Naive thymus-derived CD8-positive, alpha-beta T cell (primary cell): ENCODE measurements at regions not wholly inside any gene's neighbourhood (a gene's known extent, or its start where the extent isn't known, plus 50 kb on each side); places are given as distances from the start of the nearest gene placed in this dataset.
"Not testable (repeated sequence)": the region's sequence is repeated elsewhere in the genome, so short reads cannot be mapped to it uniquely, and the experiment has no call there.

ENCODE experiments used
- ATAC-seq, 2 donors: fragments of 150-1000 bp; cut with Tn5 transposase in 1 of 2; sonication (Bioruptor Pico), chemical (Tn5 transposase) in 1 of 2; 1 replicate in 1 of 2; 2 replicates in 1 of 2; pipeline ENCODE4 v1.10.0; 2021; ENCODE audit warnings: mild to moderate bottlenecking in 2 of 2, moderate library complexity in 2 of 2
- POLR2A ChIA-PET: fragments of 350-600 bp; sonication (Branson Sonifier 250); formaldehyde crosslinking; loops from one replicate; lab custom pipeline; 2021; ENCODE audit warnings: antibody characterized with exemption; lab: Charles Lee
- DNase-seq, 10 donors: peaks; one replicate each; pipeline versions ENCODE4 v3.0.0 to v3.0.0-alpha.2; 2020 to 2022
- H3K27ac Mint-ChIP-seq, 10 donors: one replicate each; pipeline ENCODE4 v1.8.0; 2020 to 2022; ENCODE audit warnings: mild to moderate bottlenecking in 10 of 10, mixed read lengths in 10 of 10, moderate library complexity in 4 of 10, inconsistent platforms in 1 of 10
- H3K27me3 Mint-ChIP-seq, 5 donors: one replicate each; pipeline ENCODE4 v1.8.0; 2021 to 2022; ENCODE audit warnings: mixed read lengths in 5 of 5
- H3K36me3 Mint-ChIP-seq, 3 donors: one replicate each; pipeline ENCODE4 v1.8.0; 2020 to 2022; ENCODE audit warnings: mixed read lengths in 3 of 3, mild to moderate bottlenecking in 2 of 3, inconsistent platforms in 1 of 3
- H3K4me1 Mint-ChIP-seq, 4 donors: one replicate each; pipeline ENCODE4 v1.8.0; 2021 to 2022; ENCODE audit warnings: mixed read lengths in 4 of 4
- H3K4me3 Mint-ChIP-seq, 10 donors: one replicate each; pipeline ENCODE4 v1.8.0; 2020 to 2022; ENCODE audit warnings: mild to moderate bottlenecking in 10 of 10, mixed read lengths in 10 of 10, moderate library complexity in 6 of 10, inconsistent platforms in 1 of 10
- H3K9me3 Mint-ChIP-seq, 9 donors: one replicate each; pipeline ENCODE4 v1.8.0; 2020 to 2022; ENCODE audit warnings: mixed read lengths in 9 of 9, mild to moderate bottlenecking in 3 of 9, inconsistent platforms in 1 of 9, moderate library complexity in 1 of 9

DNA sequence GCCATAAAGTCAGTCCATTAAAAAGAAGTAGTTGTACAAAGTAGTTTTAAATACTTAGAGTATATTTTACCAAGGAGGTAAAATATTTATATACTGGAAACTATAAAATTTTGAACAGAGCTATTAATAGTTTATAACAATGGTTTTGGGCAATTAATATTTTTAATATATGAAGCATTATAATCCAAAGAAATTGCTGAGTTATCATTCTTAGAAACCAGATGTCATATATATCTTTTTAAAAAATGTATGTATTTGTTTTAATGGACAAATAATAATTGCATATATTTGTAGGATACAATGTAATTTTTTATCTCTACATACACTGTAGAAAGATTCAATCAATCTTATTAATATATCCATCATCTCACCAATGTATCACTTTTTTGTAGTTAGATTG is 207.8 kb downstream of the CXXC4 start:
- Mint-ChIP-seq H3K36me3 (no peaks in the 10 kb centered on the region), H3K4me3 (no peak overlapping the region), H3K27ac (no peak overlapping the region), H3K4me1 (no peaks in the 10 kb centered on the region), H3K27me3 (no peaks in the 10 kb centered on the region), H3K9me3 (peaks cover 0 to 25% (median 3%) of the 10 kb centered on the region in 9 donors)
- POLR2A ChIA-PET, result no interaction called here
- DNase-seq (no peak), ATAC-seq (no peak)

GRCh38 chr4:104283303-104283702 is 211.4 kb downstream of the CXXC4 start:
- DNase-seq (no peak), ATAC-seq (no peak)
- no peak overlapping the region for H3K27ac Mint-ChIP-seq
- no peaks in the 10 kb centered on the region for H3K27me3 Mint-ChIP-seq
- no peaks in the 10 kb centered on the region for H3K4me1 Mint-ChIP-seq
- POLR2A ChIA-PET, result no interaction called here
- peaks cover 0 to 17% (median 0%) of the 10 kb centered on the region in 9 donors for H3K9me3 Mint-ChIP-seq
- H3K4me3 Mint-ChIP-seq, result no peak overlapping the region
- H3K36me3 Mint-ChIP-seq, result no peaks in the 10 kb centered on the region

DNA sequence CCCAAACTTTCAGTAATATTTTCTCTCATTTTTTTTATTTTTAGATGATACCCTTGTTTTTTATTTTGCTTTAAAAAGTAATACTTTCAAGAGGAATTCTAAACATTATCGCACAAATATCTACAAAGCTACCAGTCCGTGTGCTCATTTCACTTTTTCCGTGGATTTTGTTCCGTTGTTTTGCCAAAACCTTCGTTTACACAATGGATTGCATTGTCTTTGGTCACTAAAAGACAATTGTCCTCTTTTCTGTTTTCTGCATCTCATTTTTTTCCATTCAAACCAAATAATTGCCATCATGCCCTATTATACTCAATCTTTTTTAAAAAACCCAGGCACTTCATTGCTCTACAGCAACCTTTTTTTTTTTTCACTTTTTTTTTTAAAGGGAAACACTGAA is 214.9 kb downstream of the CXXC4 start:
- Mint-ChIP-seq H3K27me3 (no peaks in the 10 kb centered on the region), H3K27ac (no peak overlapping the region), H3K4me3 (no peak overlapping the region), H3K36me3 (no peaks in the 10 kb centered on the region), H3K4me1 (no peaks in the 10 kb centered on the region), H3K9me3 (peaks cover 0 to 10% (median 0%) of the 10 kb centered on the region in 9 donors)
- ATAC-seq (no peak), DNase-seq (no peak)
- POLR2A ChIA-PET, result no interaction called here

GRCh38 chr4:104272966-104273365 is 221.7 kb downstream of the CXXC4 start:
- ATAC-seq, result no peak

DNA sequence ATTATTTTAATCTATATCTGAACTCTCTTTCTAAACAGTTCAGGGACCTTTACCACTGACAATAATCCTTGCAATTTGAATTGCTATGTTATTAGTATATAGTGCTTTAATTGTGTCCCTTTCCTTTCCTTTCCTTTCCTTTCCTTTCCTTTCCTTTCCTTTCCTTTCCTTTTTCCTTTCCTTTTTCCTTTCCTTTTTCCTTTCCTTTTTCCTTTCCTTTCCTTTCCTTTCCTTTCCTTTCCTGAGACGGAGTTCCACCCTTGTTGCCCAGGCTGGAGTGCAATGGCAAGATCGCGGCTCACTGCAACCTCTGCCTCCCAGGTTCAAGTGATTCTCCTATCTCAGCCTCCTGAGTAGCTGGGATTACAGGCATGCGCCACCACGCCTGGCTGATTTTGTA is 225.1 kb downstream of the CXXC4 start:
- ATAC-seq, DNase-seq, POLR2A ChIA-PET, H3K4me3 Mint-ChIP-seq, H3K27me3 Mint-ChIP-seq, H3K4me1 Mint-ChIP-seq, H3K36me3 Mint-ChIP-seq, H3K27ac Mint-ChIP-seq, H3K9me3 Mint-ChIP-seq: not testable (repeated sequence)

More at GRCh38 chr4:104272966-104273365, 221.7 kb downstream of the CXXC4 start:
- POLR2A ChIA-PET, result no interaction called here
- H3K27ac Mint-ChIP-seq, result no peak overlapping the region
- H3K27me3 Mint-ChIP-seq, result no peaks in the 10 kb centered on the region
- peaks cover 0 to 8% (median 4%) of the 10 kb centered on the region in 9 donors for H3K9me3 Mint-ChIP-seq
- H3K4me3 Mint-ChIP-seq, result no peak overlapping the region
- H3K4me1 Mint-ChIP-seq, result no peaks in the 10 kb centered on the region
- DNase-seq, result no peak
- H3K36me3 Mint-ChIP-seq, result no peaks in the 10 kb centered on the region

- no peak for ATAC-seq
- no peak for DNase-seq
- POLR2A ChIA-PET, result no interaction called here
- H3K27ac Mint-ChIP-seq, result no peak overlapping the region
- peaks cover 0 to 22% (median 0%) of the 10 kb centered on the region in 9 donors for H3K9me3 Mint-ChIP-seq
- H3K27me3 Mint-ChIP-seq, result no peaks in the 10 kb centered on the region
- H3K4me3 Mint-ChIP-seq, result no peak overlapping the region
- no peaks in the 10 kb centered on the region for H3K36me3 Mint-ChIP-seq
- no peaks in the 10 kb centered on the region for H3K4me1 Mint-ChIP-seq
These were observed 231.6 kb downstream of the CXXC4 start for GRCh38 chr4:104263100-104263499.

DNA sequence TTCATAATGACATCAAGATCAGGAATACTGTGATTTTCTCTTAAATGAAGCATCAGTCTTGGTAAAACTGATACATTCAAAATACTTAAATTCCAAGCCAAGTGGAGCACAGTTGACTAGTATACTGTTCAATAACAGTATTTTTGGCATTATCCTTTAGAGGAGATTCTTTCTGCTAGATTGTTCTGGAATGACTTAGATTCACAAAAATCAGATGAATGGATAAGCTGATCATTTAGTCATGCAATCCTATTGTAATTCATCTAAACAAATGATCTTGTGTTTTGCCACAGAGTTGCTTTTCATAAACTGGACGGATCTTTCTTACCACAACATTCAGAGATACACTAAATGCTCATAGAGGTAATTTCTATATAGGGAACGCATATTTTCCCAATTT is 232.0 kb downstream of the CXXC4 start:
- Mint-ChIP-seq H3K4me1 (no peaks in the 10 kb centered on the region), H3K9me3 (peaks cover 0 to 22% (median 0%) of the 10 kb centered on the region in 9 donors), H3K4me3 (no peak overlapping the region), H3K27me3 (no peaks in the 10 kb centered on the region), H3K36me3 (no peaks in the 10 kb centered on the region), H3K27ac (no peak overlapping the region)
- POLR2A ChIA-PET, result no interaction called here
- DNase-seq (no peak), ATAC-seq (no peak)

DNA sequence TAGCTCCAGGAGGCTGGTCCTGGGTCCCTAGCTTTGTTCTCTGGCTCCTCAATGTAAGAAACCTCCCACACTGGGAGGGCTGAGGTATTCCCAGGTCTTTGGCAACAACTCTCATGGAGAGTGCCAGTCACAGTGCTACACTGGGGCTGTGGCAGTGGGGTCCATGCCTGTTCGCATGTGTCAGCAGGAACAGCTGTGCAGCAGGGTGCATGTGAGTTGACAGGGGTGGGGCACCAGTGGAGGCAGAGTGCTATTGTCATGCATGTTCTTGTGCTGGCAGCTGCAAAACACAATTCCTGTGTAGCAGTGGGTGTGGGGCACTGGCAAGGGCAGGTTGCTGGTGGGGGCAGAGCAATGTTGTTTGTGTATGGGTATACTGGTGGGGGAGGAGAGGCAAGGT is 246.0 kb downstream of the CXXC4 start:
- POLR2A ChIA-PET, result no interaction called here
- Mint-ChIP-seq H3K27ac (no peak overlapping the region), H3K9me3 (peaks cover 2 to 42% (median 14%) of the 10 kb centered on the region in 9 donors), H3K36me3 (no peaks in the 10 kb centered on the region), H3K27me3 (peaks cover 0 to 6% (median 0%) of the 10 kb centered on the region in 5 donors), H3K4me3 (no peak overlapping the region), H3K4me1 (no peaks in the 10 kb centered on the region)
- ATAC-seq (no peak), DNase-seq (no peak)

DNA sequence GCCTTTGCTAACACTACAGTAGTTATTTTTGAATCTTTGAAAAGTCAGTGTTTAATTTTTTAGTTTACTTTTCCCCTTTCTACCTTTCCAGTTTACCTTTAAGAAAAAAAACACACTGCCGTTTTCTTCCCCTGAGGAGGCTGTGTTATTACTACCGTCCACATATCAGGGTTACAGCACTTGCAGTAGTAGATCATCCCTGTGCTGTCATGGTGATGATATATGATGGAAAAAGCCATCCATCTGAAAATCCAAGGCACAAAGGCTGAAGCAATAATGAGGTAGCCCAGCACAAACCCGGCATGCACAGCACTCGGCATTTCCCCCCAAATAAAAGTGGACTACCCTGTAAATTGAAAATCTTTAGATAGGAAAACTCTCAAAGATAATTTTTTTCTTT is 258.7 kb downstream of the CXXC4 start:
- H3K36me3 Mint-ChIP-seq, result no peaks in the 10 kb centered on the region
- no peaks in the 10 kb centered on the region for H3K4me1 Mint-ChIP-seq
- POLR2A ChIA-PET, result no interaction called here
- H3K27ac Mint-ChIP-seq, result no peak overlapping the region
- no peak for ATAC-seq
- H3K4me3 Mint-ChIP-seq, result no peak overlapping the region
- H3K9me3 Mint-ChIP-seq, result peaks cover 0 to 13% (median 3%) of the 10 kb centered on the region in 9 donors
- peaks cover 0 to 3% (median 0%) of the 10 kb centered on the region in 5 donors for H3K27me3 Mint-ChIP-seq
- DNase-seq, result no peak

DNA sequence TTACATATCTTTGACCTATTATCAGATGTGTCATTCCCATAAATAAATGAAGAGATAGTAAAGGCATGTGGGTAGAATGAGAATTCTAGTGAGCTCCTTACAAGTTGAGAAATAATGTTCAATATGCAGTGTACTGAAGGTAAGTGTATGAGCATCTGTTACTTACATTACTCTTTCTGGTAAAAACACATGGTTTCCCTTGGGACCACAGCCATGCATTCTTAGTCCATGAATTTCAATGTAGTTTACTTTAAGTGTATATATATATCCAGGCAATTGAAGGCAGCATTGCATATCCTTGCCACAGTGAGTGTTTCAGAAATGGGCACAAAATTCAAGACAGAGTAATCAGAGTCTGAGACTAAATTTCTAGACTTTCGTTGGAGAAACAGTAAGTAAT is 277.2 kb downstream of the CXXC4 start:
- Mint-ChIP-seq H3K27me3 (no peaks in the 10 kb centered on the region), H3K4me1 (no peaks in the 10 kb centered on the region), H3K27ac (no peak overlapping the region), H3K4me3 (no peak overlapping the region), H3K9me3 (peaks cover 0 to 28% (median 5%) of the 10 kb centered on the region in 9 donors), H3K36me3 (no peaks in the 10 kb centered on the region)
- POLR2A ChIA-PET, result no interaction called here
- DNase-seq, result no peak
- ATAC-seq, result no peak

DNA sequence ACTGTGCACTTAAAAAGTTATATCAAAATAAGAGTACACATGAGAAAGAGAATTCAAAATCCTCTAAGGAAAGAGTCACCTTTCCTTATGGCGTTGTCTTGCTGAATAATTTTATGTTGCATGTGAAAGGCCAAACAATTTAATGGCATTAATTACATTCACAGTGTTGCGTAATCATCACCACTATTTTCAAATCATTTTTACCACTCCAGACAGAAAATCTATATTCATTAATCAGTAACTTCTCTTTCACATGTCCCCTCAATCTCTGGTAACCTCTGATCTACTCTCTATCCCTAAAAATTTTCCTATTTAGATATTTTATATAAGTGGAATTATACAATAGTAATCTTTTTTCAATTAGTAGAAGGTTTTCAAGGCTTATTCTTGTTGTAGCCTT is 283.0 kb downstream of the CXXC4 start:
- POLR2A ChIA-PET, result no interaction called here
- Mint-ChIP-seq H3K4me1 (no peaks in the 10 kb centered on the region), H3K36me3 (no peaks in the 10 kb centered on the region), H3K4me3 (no peak overlapping the region), H3K27ac (no peak overlapping the region), H3K27me3 (no peaks in the 10 kb centered on the region), H3K9me3 (peaks cover 0 to 28% (median 3%) of the 10 kb centered on the region in 9 donors)
- DNase-seq, result no peak
- ATAC-seq, result no peak

DNA sequence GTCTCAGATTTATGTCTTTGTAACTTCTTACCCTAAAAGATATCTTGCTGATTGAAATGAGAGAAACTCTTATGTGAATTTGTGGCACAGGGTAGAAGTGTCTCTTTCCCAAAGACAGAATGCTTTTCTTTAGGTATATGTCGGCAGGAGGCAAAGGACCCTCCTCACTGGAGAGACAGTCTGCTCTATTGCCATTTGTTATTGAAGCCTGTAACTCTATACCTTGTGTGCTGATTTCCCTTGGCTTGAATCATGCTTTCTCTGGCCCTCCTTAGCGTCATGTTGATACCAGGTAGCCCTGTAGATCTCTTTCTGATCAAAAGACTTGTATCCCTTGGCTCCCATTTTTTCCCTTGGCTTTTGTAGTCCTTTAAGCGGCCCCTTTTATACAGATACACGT is 284.3 kb downstream of the CXXC4 start:
- no peaks in the 10 kb centered on the region for H3K36me3 Mint-ChIP-seq
- H3K9me3 Mint-ChIP-seq, result peaks cover 0 to 18% (median 3%) of the 10 kb centered on the region in 9 donors
- POLR2A ChIA-PET, result no interaction called here
- DNase-seq (no peak), ATAC-seq (no peak)
- H3K4me3 Mint-ChIP-seq, result no peak overlapping the region
- no peaks in the 10 kb centered on the region for H3K27me3 Mint-ChIP-seq
- H3K27ac Mint-ChIP-seq, result no peak overlapping the region
- H3K4me1 Mint-ChIP-seq, result no peaks in the 10 kb centered on the region

GRCh38 chr4:104206784-104207183 is 287.9 kb downstream of the CXXC4 start:
- H3K36me3 Mint-ChIP-seq, result no peaks in the 10 kb centered on the region
- no peaks in the 10 kb centered on the region for H3K4me1 Mint-ChIP-seq
- DNase-seq (no peak), ATAC-seq (no peak)
- no peaks in the 10 kb centered on the region for H3K27me3 Mint-ChIP-seq
- no peak overlapping the region for H3K27ac Mint-ChIP-seq
- peaks cover 0 to 12% (median 5%) of the 10 kb centered on the region in 9 donors for H3K9me3 Mint-ChIP-seq
- H3K4me3 Mint-ChIP-seq, result no peak overlapping the region
- POLR2A ChIA-PET, result no interaction called here

DNA sequence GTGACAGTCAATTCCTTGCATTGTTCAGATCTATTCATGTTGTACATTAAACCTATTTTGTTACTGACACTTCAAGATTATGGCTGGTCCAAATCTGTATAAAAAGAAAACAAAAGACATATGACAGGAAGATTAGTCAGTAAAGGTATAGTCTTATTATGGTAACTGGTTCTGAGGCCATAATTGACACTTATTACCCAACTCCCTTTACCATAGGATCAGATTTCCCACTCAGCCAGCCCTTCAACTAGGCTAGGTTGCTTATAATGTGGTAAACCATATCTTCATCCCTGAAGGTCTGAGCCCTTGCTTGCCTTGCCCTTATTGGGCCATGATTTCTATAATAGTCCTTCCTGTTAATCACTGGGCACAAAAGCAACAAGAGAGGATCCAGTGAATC is 289.6 kb downstream of the CXXC4 start:
- peaks cover 0 to 28% (median 7%) of the 10 kb centered on the region in 9 donors for H3K9me3 Mint-ChIP-seq
- POLR2A ChIA-PET, result no interaction called here
- H3K4me1 Mint-ChIP-seq, result no peaks in the 10 kb centered on the region
- H3K27me3 Mint-ChIP-seq, result no peaks in the 10 kb centered on the region
- ATAC-seq (no peak), DNase-seq (no peak)
- no peak overlapping the region for H3K4me3 Mint-ChIP-seq
- no peak overlapping the region for H3K27ac Mint-ChIP-seq
- H3K36me3 Mint-ChIP-seq, result no peaks in the 10 kb centered on the region
